Right atrium auricular region (tissue), 2 donors: ENCODE measurements at regions not wholly inside any gene's neighbourhood (a gene's known extent, or its start where the extent isn't known, plus 50 kb on each side); places are given as distances from the start of the nearest gene placed in this dataset.

ENCODE experiments used
- DNase-seq: peaks from one replicate; pipeline ENCODE4 v3.0.0-alpha.2; 2019; ENCODE audit warnings: low spot score
- H3K27ac ChIP-seq, 2 donors: fragments of 200-600 bp; sonication (generic); 1 replicate in 1 of 2; 2 replicates in 1 of 2; pipeline ENCODE4 v1.5.1; 2016 to 2019
- H3K27me3 ChIP-seq, 2 donors: fragments of 200-600 bp; sonication (generic); one replicate each; pipeline versions ENCODE4 v1.5.1 to v1.6.0; 2017 to 2019
- H3K36me3 ChIP-seq: fragments of 200-600 bp; sonication (generic); one replicate; pipeline ENCODE4 v1.5.1; 2016
- H3K4me1 ChIP-seq, 2 donors: fragments of 200-600 bp; sonication (generic); one replicate each; pipeline versions ENCODE4 v1.5.1 to v1.6.0; 2017 to 2019
- H3K4me3 ChIP-seq, 2 donors: fragments of 200-600 bp; sonication (generic); 1 replicate in 1 of 2; 2 replicates in 1 of 2; pipeline ENCODE4 v1.5.1; 2017 to 2019; ENCODE audit warnings: mild to moderate bottlenecking in 1 of 2, moderate library complexity in 1 of 2
- H3K9me3 ChIP-seq, 2 donors: fragments of 200-600 bp; sonication (generic); one replicate each; pipeline ENCODE4 v1.5.1; 2019
- TF ChIP-seq, protein P1 (sequence below), 2 donors: fragments of 200-600 bp; sonication (generic); IDR thresholded peaks; one replicate each; pipeline ENCODE4 v1.5.1; 2019; ENCODE audit warnings: antibody characterized with exemption in 2 of 2

DNA sequence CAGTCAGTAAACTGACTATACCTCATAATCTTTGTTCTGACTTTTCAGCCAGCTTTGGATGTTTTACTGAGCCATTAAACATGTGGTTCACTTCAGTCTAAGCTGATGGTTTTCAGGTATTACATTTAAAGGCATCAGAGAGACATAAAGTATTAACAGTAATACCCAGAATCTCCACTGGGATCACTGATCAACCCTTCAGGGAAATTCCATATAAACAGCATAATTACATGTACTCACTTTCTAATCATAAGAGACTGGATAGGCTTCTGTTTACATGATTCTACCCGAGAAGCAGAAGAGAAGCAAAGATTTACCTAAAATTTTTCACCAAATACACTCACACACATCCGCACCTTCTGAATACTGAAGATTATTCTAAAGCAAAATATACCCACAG, 186.7 kb upstream of the FREM1 start:
- TF ChIP-seq, protein P1, sequence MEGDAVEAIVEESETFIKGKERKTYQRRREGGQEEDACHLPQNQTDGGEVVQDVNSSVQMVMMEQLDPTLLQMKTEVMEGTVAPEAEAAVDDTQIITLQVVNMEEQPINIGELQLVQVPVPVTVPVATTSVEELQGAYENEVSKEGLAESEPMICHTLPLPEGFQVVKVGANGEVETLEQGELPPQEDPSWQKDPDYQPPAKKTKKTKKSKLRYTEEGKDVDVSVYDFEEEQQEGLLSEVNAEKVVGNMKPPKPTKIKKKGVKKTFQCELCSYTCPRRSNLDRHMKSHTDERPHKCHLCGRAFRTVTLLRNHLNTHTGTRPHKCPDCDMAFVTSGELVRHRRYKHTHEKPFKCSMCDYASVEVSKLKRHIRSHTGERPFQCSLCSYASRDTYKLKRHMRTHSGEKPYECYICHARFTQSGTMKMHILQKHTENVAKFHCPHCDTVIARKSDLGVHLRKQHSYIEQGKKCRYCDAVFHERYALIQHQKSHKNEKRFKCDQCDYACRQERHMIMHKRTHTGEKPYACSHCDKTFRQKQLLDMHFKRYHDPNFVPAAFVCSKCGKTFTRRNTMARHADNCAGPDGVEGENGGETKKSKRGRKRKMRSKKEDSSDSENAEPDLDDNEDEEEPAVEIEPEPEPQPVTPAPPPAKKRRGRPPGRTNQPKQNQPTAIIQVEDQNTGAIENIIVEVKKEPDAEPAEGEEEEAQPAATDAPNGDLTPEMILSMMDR (IDR thresholded peaks at IDR 0.05): no peak
- no peaks in the 10 kb centered on the region for H3K36me3 ChIP-seq
- H3K27me3 ChIP-seq: no peaks in the 10 kb centered on the region
- no peak overlapping the region for H3K27ac ChIP-seq
- no peaks in the 10 kb centered on the region for H3K9me3 ChIP-seq
- no peak overlapping the region for H3K4me3 ChIP-seq
- no peaks in the 10 kb centered on the region for H3K4me1 ChIP-seq
- no peak for DNase-seq

DNA sequence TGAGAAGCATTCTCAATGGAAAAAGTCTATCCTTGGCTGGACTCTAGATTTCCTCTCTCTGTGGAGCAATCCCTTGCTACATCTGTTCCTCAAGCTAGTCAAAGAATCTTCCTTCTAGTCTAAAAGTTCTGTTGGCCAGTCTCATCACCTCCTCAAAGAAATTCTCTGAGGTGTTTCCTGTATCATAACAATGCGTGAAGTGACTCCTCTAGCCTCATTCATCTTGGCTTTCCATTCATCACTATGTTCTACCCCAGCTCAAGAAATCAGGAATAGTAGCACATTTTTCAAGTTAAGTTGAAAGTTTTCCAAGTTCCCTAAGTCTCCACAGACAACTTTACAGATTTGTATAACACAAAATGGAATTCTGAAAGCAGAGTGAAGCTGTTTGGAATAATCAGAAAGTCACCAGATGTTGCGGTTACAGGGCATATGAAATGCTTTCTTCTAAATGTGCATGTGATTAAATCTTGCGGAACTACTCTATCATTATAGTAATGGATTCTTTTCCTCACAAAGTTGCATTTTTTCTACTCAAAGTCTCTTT, 176.6 kb upstream of the FREM1 start:
- H3K9me3 ChIP-seq: no peaks in the 10 kb centered on the region
- no peak for DNase-seq
- H3K4me1 ChIP-seq: no peaks in the 10 kb centered on the region
- no peak overlapping the region for H3K4me3 ChIP-seq
- H3K36me3 ChIP-seq: no peaks in the 10 kb centered on the region
- H3K27me3 ChIP-seq: no peaks in the 10 kb centered on the region
- H3K27ac ChIP-seq: no peak overlapping the region
- TF ChIP-seq, protein P1 (IDR thresholded peaks at IDR 0.05): no peak

DNA sequence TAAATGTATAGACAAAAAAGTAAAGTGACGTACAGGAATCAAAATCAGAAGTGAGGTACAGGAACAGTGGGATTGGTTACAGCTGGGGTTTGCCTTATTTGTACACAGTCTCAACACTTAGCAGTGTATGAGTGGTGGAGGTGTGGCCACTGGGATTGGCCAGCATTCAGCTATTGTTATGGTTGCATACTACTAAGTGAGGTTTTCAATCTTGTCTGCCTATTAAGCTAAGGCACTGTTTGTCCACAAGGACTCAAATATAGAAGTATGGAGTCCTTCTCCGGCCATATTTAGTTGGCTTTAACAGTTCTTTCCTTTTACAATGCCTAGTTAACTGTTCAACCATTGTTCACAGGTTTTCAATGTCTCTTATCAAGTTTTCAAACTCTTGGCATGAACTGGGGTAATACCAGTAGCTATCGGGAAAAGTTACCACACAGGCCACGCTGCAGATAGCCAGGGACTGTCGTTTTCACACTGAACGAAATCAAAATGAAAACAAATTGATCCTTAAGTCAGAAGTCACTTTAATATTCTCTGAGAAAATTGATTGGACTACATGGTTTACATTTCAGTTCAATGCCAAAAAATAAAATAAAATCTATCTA, 176.0 kb upstream of the FREM1 start:
- no peak for DNase-seq
- Histone ChIP-seq H3K4me3 (no peak overlapping the region), H3K36me3 (no peaks in the 10 kb centered on the region), H3K9me3 (no peaks in the 10 kb centered on the region), H3K27ac (no peak overlapping the region), H3K4me1 (no peaks in the 10 kb centered on the region), H3K27me3 (no peaks in the 10 kb centered on the region)
- TF ChIP-seq, protein P1 (IDR thresholded peaks at IDR 0.05): no peak

DNA sequence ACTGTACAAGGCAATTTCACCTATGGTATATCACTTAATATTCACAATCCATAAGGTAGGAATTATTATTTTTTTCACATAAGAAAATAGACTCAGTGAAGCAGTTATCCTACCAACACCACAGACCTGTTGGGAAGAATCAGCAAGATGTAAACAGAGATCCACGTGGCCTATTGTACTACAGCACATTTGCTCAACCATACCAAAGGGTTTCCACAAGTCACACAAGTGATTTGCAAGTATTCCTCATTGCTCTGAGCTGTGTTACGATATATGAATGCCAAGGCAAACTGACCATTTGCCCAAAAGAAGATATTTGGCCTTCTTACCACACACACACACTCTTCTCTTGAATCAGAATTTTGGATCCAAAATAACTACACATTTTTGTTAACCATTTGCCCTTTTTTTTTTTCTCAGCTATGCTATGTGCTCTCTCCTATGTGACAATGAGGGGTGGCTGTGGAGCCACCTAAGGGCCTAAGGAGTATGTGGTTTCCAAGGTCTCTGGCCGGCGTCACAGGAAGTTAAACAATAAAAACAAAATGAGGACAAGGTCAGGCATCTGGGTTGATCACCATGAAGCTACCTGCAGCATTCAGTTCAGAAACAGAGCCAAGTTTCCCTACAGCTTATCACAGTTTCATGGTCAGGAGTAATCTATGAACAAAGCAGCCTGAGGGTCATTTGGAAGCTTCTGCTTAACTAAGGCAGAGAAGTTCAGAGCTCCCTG, 171.0 kb upstream of the FREM1 start:
- DNase-seq: no peak
- TF ChIP-seq, protein P1 (IDR thresholded peaks at IDR 0.05): no peak
- H3K4me1 ChIP-seq: no peaks in the 10 kb centered on the region
- no peaks in the 10 kb centered on the region for H3K27me3 ChIP-seq
- H3K36me3 ChIP-seq: no peaks in the 10 kb centered on the region
- no peak overlapping the region for H3K27ac ChIP-seq
- no peak overlapping the region for H3K4me3 ChIP-seq
- H3K9me3 ChIP-seq: no peaks in the 10 kb centered on the region

DNA sequence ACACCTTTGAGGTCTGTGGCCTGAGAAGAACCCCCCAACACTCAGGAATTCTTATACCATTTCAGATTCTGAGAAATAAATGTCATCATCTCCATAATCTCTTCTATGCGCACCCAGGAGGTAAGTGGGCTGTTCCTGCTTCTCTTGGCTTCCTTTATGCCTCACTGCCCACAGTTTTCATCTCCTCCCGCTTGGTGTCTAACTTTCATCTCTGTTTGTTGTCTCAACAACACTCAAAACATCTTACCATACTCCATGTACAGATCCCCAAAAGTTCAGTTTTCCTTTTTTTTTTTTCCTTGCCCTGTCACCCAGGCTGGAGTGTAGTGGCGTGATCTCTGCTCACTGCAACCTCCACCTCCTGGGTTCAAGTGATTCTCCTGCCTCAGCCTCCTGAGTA, 170.2 kb upstream of the FREM1 start:
- Histone ChIP-seq H3K27me3 (no peaks in the 10 kb centered on the region), H3K9me3 (no peaks in the 10 kb centered on the region), H3K4me3 (no peak overlapping the region), H3K4me1 (no peaks in the 10 kb centered on the region), H3K36me3 (no peaks in the 10 kb centered on the region), H3K27ac (no peak overlapping the region)
- TF ChIP-seq, protein P1 (IDR thresholded peaks at IDR 0.05): no peak
- no peak for DNase-seq
